NCI-H1092 (cell line): ENCODE measurements at regions not wholly inside any gene's neighbourhood (a gene's known extent, or its start where the extent isn't known, plus 50 kb on each side); places are given as distances from the start of the nearest gene placed in this dataset.
"Not testable (repeated sequence)": the region's sequence is repeated elsewhere in the genome, so short reads cannot be mapped to it uniquely, and the experiment has no call there.

Experiments used
- DNase-seq: peaks from one replicate; lab custom pipeline; 2025; lab: John Stamatoyannopoulos, UW

- DNase-seq = no peak
Measured at GRCh38 chr12:75795125-75795524, 236.5 kb downstream of the PHLDA1 start.

- DNase-seq = no peak
Measured at GRCh38 chr12:75792687-75793086, 238.9 kb downstream of the PHLDA1 start.

GRCh38 chr12:75790219-75790618 lies 241.4 kb downstream of the PHLDA1 start:
- no peak for DNase-seq

GRCh38 chr12:75787146-75787545 lies 244.4 kb downstream of the PHLDA1 start:
- not testable (repeated sequence) for DNase-seq

GRCh38 chr12:75786070-75786469 lies 245.5 kb downstream of the PHLDA1 start:
- no peak for DNase-seq

GRCh38 chr12:75784591-75784990 lies 247.0 kb downstream of the PHLDA1 start:
- DNase-seq = peak; percentile 68

- no peak for DNase-seq
Measured at GRCh38 chr12:75783093-75783877, 248.3 kb downstream of the PHLDA1 start.

- no peak for DNase-seq
Measured at GRCh38 chr12:75782069-75782581, 249.5 kb downstream of the PHLDA1 start.

- no peak for DNase-seq
Measured at GRCh38 chr12:75781532-75782046, 250.0 kb downstream of the PHLDA1 start.

GRCh38 chr12:75779891-75780496 lies 251.6 kb downstream of the PHLDA1 start:
- no peak for DNase-seq

- no peak for DNase-seq
Measured at GRCh38 chr12:75774261-75775052, 257.1 kb downstream of the PHLDA1 start.

GRCh38 chr12:75773377-75773776 lies 258.2 kb downstream of the PHLDA1 start:
- DNase-seq = no peak

GRCh38 chr12:75771023-75771422 lies 259.6 kb upstream of the KRR1 start:
- no peak for DNase-seq

- no peak for DNase-seq
Measured at GRCh38 chr12:75767957-75768356, 256.5 kb upstream of the KRR1 start.

- no peak for DNase-seq
Measured at GRCh38 chr12:75766263-75767160, 255.1 kb upstream of the KRR1 start.

- no peak for DNase-seq
Measured at GRCh38 chr12:75765170-75766059, 254.0 kb upstream of the KRR1 start.

- no peak for DNase-seq
Measured at GRCh38 chr12:75764091-75764841, 252.9 kb upstream of the KRR1 start.

- DNase-seq = no peak
Measured at GRCh38 chr12:75760573-75761294, 249.3 kb upstream of the KRR1 start.
